WTC11 (cell line): ENCODE measurements at regions not wholly inside any gene's neighbourhood (a gene's known extent, or its start where the extent isn't known, plus 50 kb on each side); places are given as distances from the start of the nearest gene placed in this dataset.

Experiments
- ATAC-seq: fragments of 200-7000 bp; cut with Tn5 transposase; 2 replicates; pipeline ENCODE4 v1.10.0; 2021; ENCODE audit warnings: mild to moderate bottlenecking, moderate library complexity
- CTCF ChIA-PET: fragments of 300-600 bp; sonication (Branson Sonifier 250); formaldehyde crosslinking; loops from one replicate; lab custom pipeline; 2021; ENCODE audit warnings: antibody characterized with exemption; lab: Charles Lee
- POLR2A ChIA-PET: fragments of 350-600 bp; sonication (Branson Sonifier 250); formaldehyde crosslinking; loops from one replicate; lab custom pipeline; 2021; ENCODE audit warnings: antibody characterized with exemption; lab: Charles Lee
- DNase-seq: peaks from one replicate; pipeline ENCODE4 v3.0.0; 2021; ENCODE audit warnings: low spot score
- H3K27ac Mint-ChIP-seq: 2 replicates; pipeline ENCODE4 v1.8.0; 2021; ENCODE audit warnings: mixed read lengths
- H3K27me3 Mint-ChIP-seq: 2 replicates; pipeline ENCODE4 v1.8.0; 2021; ENCODE audit warnings: low read depth, mild to moderate bottlenecking, moderate library complexity, mixed read lengths
- H3K36me3 Mint-ChIP-seq: 2 replicates; pipeline ENCODE4 v1.8.0; 2021; ENCODE audit warnings: mixed read lengths
- H3K4me1 Mint-ChIP-seq: 2 replicates; pipeline ENCODE4 v1.8.0; 2022; ENCODE audit warnings: mixed read lengths
- H3K4me3 Mint-ChIP-seq: 2 replicates; pipeline ENCODE4 v1.8.0; 2021; ENCODE audit warnings: mild to moderate bottlenecking, moderate library complexity, mixed read lengths
- H3K9me3 Mint-ChIP-seq: 2 replicates; pipeline ENCODE4 v1.8.0; 2021; ENCODE audit warnings: mixed read lengths
- AR ChIP-seq: fragments of 250-450 bp; sonication (Bioruptor Pico); IDR thresholded peaks from 2 replicates; pipeline ENCODE4 v1.9.0; 2021; ENCODE audit warnings: mild to moderate bottlenecking
- CDX4 ChIP-seq: fragments of 250-450 bp; sonication (Bioruptor Pico); IDR thresholded peaks from 2 replicates; pipeline ENCODE4 v1.9.0; 2021; ENCODE audit warnings: moderate library complexity, mild to moderate bottlenecking, inconsistent platforms, borderline replicate concordance
- ERG ChIP-seq: fragments of 250-450 bp; sonication (Bioruptor Pico); IDR thresholded peaks from 2 replicates; pipeline ENCODE4 v1.8.0; 2021; ENCODE audit warnings: mild to moderate bottlenecking
- GRHL2 ChIP-seq: fragments of 250-450 bp; sonication (Bioruptor Pico); IDR thresholded peaks from 2 replicates; pipeline ENCODE4 v1.8.0; 2022; ENCODE audit warnings: mild to moderate bottlenecking, moderate library complexity; ENCODE audit not compliant: insufficient replicate concordance, severe bottlenecking
- MLX ChIP-seq: sonication (generic); formaldehyde crosslinking; IDR thresholded peaks from 2 replicates; pipeline ENCODE4 v1.8.1; 2023; ENCODE audit warnings: mild to moderate bottlenecking, missing genetic modification reagents, moderate library complexity
- NR1H2 ChIP-seq: sonication (generic); formaldehyde crosslinking; IDR thresholded peaks from 2 replicates; pipeline ENCODE4 v1.9.0; 2021; ENCODE audit warnings: mild to moderate bottlenecking, moderate library complexity, missing genetic modification reagents
- NR3C1 ChIP-seq: sonication (generic); formaldehyde crosslinking; conservative IDR thresholded peaks from 2 replicates; pipeline ENCODE4 v1.8.1; 2023; ENCODE audit warnings: low read depth, mild to moderate bottlenecking, missing genetic modification reagents
- SMAD3 ChIP-seq: sonication (generic); formaldehyde crosslinking; IDR thresholded peaks from 2 replicates; pipeline ENCODE4 v1.8.0; 2022; ENCODE audit warnings: missing genetic modification reagents, mild to moderate bottlenecking, borderline replicate concordance
- SMAD4 ChIP-seq: sonication (generic); formaldehyde crosslinking; IDR thresholded peaks from 2 replicates; pipeline ENCODE4 v1.8.0; 2022; ENCODE audit warnings: mild to moderate bottlenecking, missing genetic modification reagents
- SOX15 ChIP-seq: fragments of 250-450 bp; sonication (Bioruptor Pico); IDR thresholded peaks from 2 replicates; pipeline ENCODE4 v1.9.0; 2021; ENCODE audit warnings: mild to moderate bottlenecking
- STAT6 ChIP-seq: sonication (generic); formaldehyde crosslinking; conservative IDR thresholded peaks from 2 replicates; pipeline ENCODE4 v1.8.1; 2023; ENCODE audit warnings: mild to moderate bottlenecking, low read depth, missing genetic modification reagents, moderate library complexity
- USF2 ChIP-seq: sonication (generic); formaldehyde crosslinking; IDR thresholded peaks from 2 replicates; pipeline ENCODE4 v1.8.1; 2023; ENCODE audit warnings: mild to moderate bottlenecking, missing genetic modification reagents, moderate library complexity
- ZBTB21 ChIP-seq: sonication (generic); formaldehyde crosslinking; IDR thresholded peaks from 2 replicates; pipeline ENCODE4 v1.8.1; 2023; ENCODE audit warnings: mild to moderate bottlenecking, missing genetic modification reagents, borderline replicate concordance
- ZBTB43 ChIP-seq: sonication (generic); formaldehyde crosslinking; IDR thresholded peaks from 2 replicates; pipeline ENCODE4 v1.8.1; 2023; ENCODE audit warnings: mild to moderate bottlenecking, missing genetic modification reagents
- ZNF219 ChIP-seq: sonication (generic); formaldehyde crosslinking; IDR thresholded peaks from 2 replicates; pipeline ENCODE4 v1.8.0; 2023; ENCODE audit warnings: missing genetic modification reagents, mild to moderate bottlenecking, borderline replicate concordance
- ZNF232 ChIP-seq: sonication (generic); formaldehyde crosslinking; IDR thresholded peaks from 2 replicates; pipeline ENCODE4 v1.8.0; 2022; ENCODE audit warnings: mild to moderate bottlenecking, missing genetic modification reagents
- ZNF423 ChIP-seq: fragments of 250-450 bp; sonication (Bioruptor Pico); IDR thresholded peaks from 2 replicates; pipeline ENCODE4 v2.1.2; 2022; ENCODE audit warnings: mild to moderate bottlenecking, moderate library complexity

- TF ChIP-seq STAT6 (no peak), GRHL2 (no peak), ZBTB43 (CRISPR knock-in tag) (no peak), ZNF423 (CRISPR knock-in tag) (no peak), AR (no peak), ZNF232 (CRISPR knock-in tag) (no peak)
These were observed 559.7 kb downstream of the ACTL7B start (continued) for GRCh38 chr9:108296056-108296455.

- H3K4me3 Mint-ChIP-seq: no peak overlapping the region
- no peak for DNase-seq
- CTCF ChIA-PET: no interaction called here
- H3K4me1 Mint-ChIP-seq: no peaks in the 10 kb centered on the region
- POLR2A ChIA-PET: no interaction called here
- ATAC-seq: no peak
- no peak for TF ChIP-seq SMAD3 (CRISPR knock-in tag)
- no peak for TF ChIP-seq CDX4 (CRISPR knock-in tag)
- no peak for TF ChIP-seq SMAD4 (CRISPR knock-in tag)
- TF ChIP-seq ZBTB21 (CRISPR knock-in tag): no peak
- TF ChIP-seq USF2 (CRISPR knock-in tag): no peak
- TF ChIP-seq SOX15 (CRISPR knock-in tag): no peak
- no peak for TF ChIP-seq MLX (CRISPR knock-in tag)
- TF ChIP-seq, all 79 proteins: peak for 0
- Mint-ChIP-seq H3K36me3 (no peaks in the 10 kb centered on the region), H3K27me3 (no peaks in the 10 kb centered on the region), H3K27ac (no peak overlapping the region), H3K9me3 (no peaks in the 10 kb centered on the region)
These were observed 564.2 kb downstream of the ACTL7B start for GRCh38 chr9:108291586-108291932.

- no peak for DNase-seq
- no peak for ATAC-seq
- ChIA-PET POLR2A (no interaction called here), CTCF (no interaction called here)
- no peak overlapping the region for H3K4me3 Mint-ChIP-seq
- H3K27ac Mint-ChIP-seq: no peak overlapping the region
- H3K27me3 Mint-ChIP-seq: no peaks in the 10 kb centered on the region
- no peaks in the 10 kb centered on the region for H3K36me3 Mint-ChIP-seq
- no peaks in the 10 kb centered on the region for H3K9me3 Mint-ChIP-seq
- H3K4me1 Mint-ChIP-seq: no peaks in the 10 kb centered on the region
- TF ChIP-seq ZNF219 (CRISPR knock-in tag) (no peak), NR3C1 (CRISPR knock-in tag) (no peak), NR1H2 (CRISPR knock-in tag) (no peak), USF2 (CRISPR knock-in tag) (no peak), ERG (CRISPR knock-in tag) (no peak)
These were observed 564.8 kb downstream of the ACTL7B start for GRCh38 chr9:108290839-108291585.
